HCT116 (cell line): ENCODE measurements at regions not wholly inside any gene's neighbourhood (a gene's known extent, or its start where the extent isn't known, plus 50 kb on each side); places are given as distances from the start of the nearest gene placed in this dataset.

Source experiments
- ATAC-seq: fragments of 200-7000 bp; cut with Tn5 transposase; 2 replicates; pipeline ENCODE4 v1.9.1; 2020; ENCODE audit warnings: mild to moderate bottlenecking, moderate library complexity
- BruUV-seq: library from RNA; stranded (reverse); fragments of 400-500 nt; replicated peaks from 2 replicates; lab custom pipeline; 2021; lab: Mats Ljungman, UMichigan
- CTCF ChIA-PET: fragments of 300-600 bp; sonication (Branson Sonifier 250); formaldehyde crosslinking; loops from one replicate; lab custom pipeline; 2021; ENCODE audit warnings: antibody characterized with exemption; lab: Charles Lee
- POLR2A ChIA-PET: fragments of 300-600, 350-600 bp; sonication (Branson Sonifier 250); formaldehyde crosslinking; loops from one replicate; lab custom pipeline; 2021; ENCODE audit warnings: antibody characterized with exemption; lab: Charles Lee
- RAD21 ChIA-PET, 2 experiments: fragments of 300-600 bp; sonication (Branson Sonifier 250); formaldehyde crosslinking; loops; one replicate each; lab custom pipeline; 2023; ENCODE audit warnings: low total read pairs in 2 of 2; ENCODE audit not compliant: uncharacterized antibody in 2 of 2, unreplicated experiment in 2 of 2, low non-redundant PET in 1 of 2; lab: Charles Lee
- DNase-seq: peaks from one replicate; pipeline ENCODE4 v3.0.0-alpha.2; 2010; ENCODE audit warnings: low read depth, low spot score
- H2AFZ ChIP-seq: fragments of 200-600 bp; shearing (Covaris generic), sonication (generic); 2 replicates; pipeline ENCODE4 v1.6.1; 2017; ENCODE audit warnings: low read depth, mixed run types, mixed read lengths, antibody characterized with exemption, low read length; ENCODE audit not compliant: poor library complexity, severe bottlenecking
- H3K27ac ChIP-seq: 2 replicates; pipeline ENCODE4 v1.5.1; 2012; ENCODE audit warnings: low read depth, low read length
- H3K27me3 ChIP-seq: fragments of 200-600 bp; sonication (generic); 2 replicates; pipeline ENCODE4 v1.6.1; 2016; ENCODE audit warnings: mixed run types, low read length, mixed read lengths; ENCODE audit not compliant: insufficient read depth
- H3K36me3 ChIP-seq, 2 experiments: fragments of 200-500 bp in 1 of 2; fragments of 200-600 bp in 1 of 2; sonication (Bioruptor generic) in 1 of 2; sonication (generic) in 1 of 2; 2 replicates each; pipeline versions ENCODE4 v1.5.1 to v1.6.1; 2014 to 2016; ENCODE audit warnings: low read length in 2 of 2, inconsistent platforms in 1 of 2, mixed read lengths in 1 of 2, mixed run types in 1 of 2; ENCODE audit not compliant: insufficient read depth in 2 of 2, control insufficient read depth in 1 of 2
- H3K4me1 ChIP-seq, 2 experiments: fragments of 200-600 bp in 1 of 2; sonication (generic) in 1 of 2; 2 replicates each; pipeline versions ENCODE4 v1.5.1 to v1.6.1; 2012 to 2017; ENCODE audit warnings: low read length in 2 of 2, inconsistent platforms in 1 of 2, mild to moderate bottlenecking in 1 of 2, mixed read lengths in 1 of 2, mixed run types in 1 of 2, moderate library complexity in 1 of 2; ENCODE audit not compliant: insufficient read depth in 2 of 2, control insufficient read depth in 1 of 2
- H3K4me2 ChIP-seq: fragments of 200-600 bp; sonication (generic); 2 replicates; pipeline ENCODE4 v1.6.1; 2017; ENCODE audit warnings: mixed run types, low read length, mixed read lengths
- H3K4me3 ChIP-seq, 2 experiments: fragments of 200-600 bp in 1 of 2; sonication (generic) in 1 of 2; replicated peaks in 1 of 2; 2 replicates each; pipeline ENCODE4 v1.5.1; 2011 to 2016; ENCODE audit warnings: low read length in 2 of 2, control low read depth in 1 of 2, low read depth in 1 of 2, mild to moderate bottlenecking in 1 of 2, mixed read lengths in 1 of 2, mixed run types in 1 of 2
- H3K79me2 ChIP-seq: fragments of 200-600 bp; sonication (generic); 2 replicates; pipeline ENCODE4 v1.6.1; 2017; ENCODE audit warnings: mild to moderate bottlenecking, mixed run types, low read length, moderate library complexity, mixed read lengths; ENCODE audit not compliant: insufficient read depth
- H3K9ac ChIP-seq: fragments of 200-600 bp; sonication (generic); 2 replicates; pipeline ENCODE4 v1.6.1; 2016; ENCODE audit warnings: low read length, mixed read lengths
- H3K9me2 ChIP-seq: fragments of 200-600 bp; sonication (generic), shearing (Covaris generic); 2 replicates; pipeline ENCODE4 v1.6.1; 2017; ENCODE audit warnings: mixed run types, mild to moderate bottlenecking, moderate library complexity; ENCODE audit not compliant: insufficient read depth
- H3K9me3 ChIP-seq, 2 experiments: fragments of 200-500 bp in 1 of 2; fragments of 200-600 bp in 1 of 2; sonication (Bioruptor generic) in 1 of 2; sonication (generic) in 1 of 2; 2 replicates each; pipeline ENCODE4 v1.6.1; 2014 to 2017; ENCODE audit warnings: low read length in 2 of 2, mixed read lengths in 2 of 2, inconsistent platforms in 1 of 2, low read depth in 1 of 2, mild to moderate bottlenecking in 1 of 2, mixed run types in 1 of 2, moderate library complexity in 1 of 2; ENCODE audit not compliant: control insufficient read depth in 1 of 2, insufficient read depth in 1 of 2
- H4K20me1 ChIP-seq: fragments of 200-600 bp; sonication (generic), shearing (Covaris generic); 2 replicates; pipeline ENCODE4 v1.6.1; 2017; ENCODE audit warnings: mixed run types, mild to moderate bottlenecking, moderate library complexity; ENCODE audit not compliant: insufficient read depth
- ATF3 ChIP-seq: IDR thresholded peaks from 2 replicates; pipeline ENCODE4 v1.6.1; 2012
- CBX3 ChIP-seq: IDR thresholded peaks from 2 replicates; pipeline ENCODE4 v1.6.1; 2012; ENCODE audit warnings: low read depth
- CEBPB ChIP-seq: IDR thresholded peaks from 2 replicates; pipeline ENCODE4 v1.6.1; 2012; ENCODE audit warnings: low read depth
- CTCF ChIP-seq, 3 experiments: fragments of 200-600 bp in 1 of 3; sonication (generic) in 1 of 3; IDR thresholded peaks in 2 of 3; conservative IDR thresholded peaks in 1 of 3; 2 replicates each; pipeline ENCODE4 v1.5.1; 2012 to 2017; ENCODE audit warnings: low read depth in 2 of 3, low read length in 2 of 3, antibody characterized with exemption in 1 of 3, borderline replicate concordance in 1 of 3, control low read depth in 1 of 3, mild to moderate bottlenecking in 1 of 3, mixed read lengths in 1 of 3, mixed run types in 1 of 3, moderate library complexity in 1 of 3; ENCODE audit not compliant: insufficient read depth in 1 of 3
- EGR1 ChIP-seq: IDR thresholded peaks from 2 replicates; pipeline ENCODE4 v1.6.1; 2012; ENCODE audit warnings: low read depth
- ELF1 ChIP-seq: IDR thresholded peaks from 2 replicates; pipeline ENCODE4 v1.6.1; 2012; ENCODE audit warnings: low read depth, borderline replicate concordance
- EZH2 ChIP-seq: fragments of 200-600 bp; sonication (generic); IDR thresholded peaks from 2 replicates; pipeline ENCODE4 v1.6.1; 2017; ENCODE audit warnings: antibody characterized with exemption, mixed run types
- EZH2phosphoT487 ChIP-seq: fragments of 200-600 bp; IDR thresholded peaks from 2 replicates; pipeline ENCODE4 v1.6.1; 2018; ENCODE audit warnings: antibody characterized with exemption, borderline replicate concordance
- FOSL1 ChIP-seq: IDR thresholded peaks from 2 replicates; pipeline ENCODE4 v1.6.1; 2012; ENCODE audit warnings: low read depth
- JUND ChIP-seq: IDR thresholded peaks from 2 replicates; pipeline ENCODE4 v1.6.1; 2012
- POLR2A ChIP-seq: IDR thresholded peaks from 2 replicates; pipeline ENCODE4 v1.7.0; 2011; ENCODE audit warnings: borderline replicate concordance; ENCODE audit not compliant: insufficient read depth, insufficient read length; ENCODE audit errors: extremely low read depth
- POLR2AphosphoS5 ChIP-seq: IDR thresholded peaks from 2 replicates; pipeline ENCODE4 v1.6.1; 2011; ENCODE audit warnings: mild to moderate bottlenecking, low read depth, low read length, moderate library complexity
- SIN3A ChIP-seq: IDR thresholded peaks from 2 replicates; pipeline ENCODE4 v1.6.1; 2012; ENCODE audit warnings: low read depth
- SP1 ChIP-seq: IDR thresholded peaks from 2 replicates; pipeline ENCODE4 v1.6.1; 2012; ENCODE audit warnings: low read depth
- SRF ChIP-seq: IDR thresholded peaks from 2 replicates; pipeline ENCODE4 v1.6.1; 2012; ENCODE audit warnings: low read depth
- TCF7L2 ChIP-seq: IDR thresholded peaks from 2 replicates; pipeline ENCODE4 v1.7.0; 2011; ENCODE audit warnings: borderline replicate concordance, inconsistent platforms; ENCODE audit not compliant: insufficient read depth, insufficient read length; ENCODE audit errors: extremely low read depth
- YY1 ChIP-seq: IDR thresholded peaks from 2 replicates; pipeline ENCODE4 v1.6.1; 2011; ENCODE audit warnings: low read length, low read depth, moderate library complexity, mild to moderate bottlenecking; ENCODE audit not compliant: insufficient replicate concordance; ENCODE audit errors: extremely low read depth
- ZFX ChIP-seq: fragments of 450-650 bp; IDR thresholded peaks from 2 replicates; pipeline ENCODE4 v1.6.1; 2017
- ZNF274 ChIP-seq: fragments of 200-500 bp; sonication (Bioruptor generic); IDR thresholded peaks from 2 replicates; pipeline ENCODE4 v1.6.1; 2014; ENCODE audit warnings: mild to moderate bottlenecking, low read depth, low read length, inconsistent platforms
- intact Hi-C: fragments of 100-400 bp; cut with micrococcal nuclease; formaldehyde crosslinking; loops from 2 replicates; pipeline ENCODE4 v1.10.0; 2022

- H3K9ac ChIP-seq, result no peak overlapping the region
- no peak for TF ChIP-seq FOSL1
- no peak for TF ChIP-seq ATF3
- no peak for TF ChIP-seq ELF1
- no peak for TF ChIP-seq POLR2AphosphoS5
- no peak for TF ChIP-seq ZNF274
- TF ChIP-seq POLR2A, result no peak
- no peak for TF ChIP-seq YY1
- TF ChIP-seq JUND, result no peak
- TF ChIP-seq CEBPB, result no peak
- ChIA-PET CTCF (no interaction called here), RAD21 (no interaction called here), POLR2A (no interaction called here)
- no peaks in the 10 kb centered on the region for H3K9me2 ChIP-seq
- no peak overlapping the region for H3K27ac ChIP-seq
- no peak for ATAC-seq
- H3K4me1 ChIP-seq, result no peaks in the 10 kb centered on the region
- H3K79me2 ChIP-seq, result no peaks in the 10 kb centered on the region
- no peak overlapping the region for H3K4me2 ChIP-seq
- no peaks in the 10 kb centered on the region for H3K36me3 ChIP-seq
- no peak overlapping the region for H3K4me3 ChIP-seq
- H2AFZ ChIP-seq, result no peak overlapping the region
- H3K27me3 ChIP-seq, result peaks cover 4% of the 10 kb centered on the region; the same call in 1 of the 2 replicates
- BruUV-seq, result no TSS peak
- no peaks in the 10 kb centered on the region for H3K9me3 ChIP-seq
- no peak for DNase-seq
- no peaks in the 10 kb centered on the region for H4K20me1 ChIP-seq
- intact Hi-C loops, result no loop called here
Observed at GRCh38 chr1:69058454-69058853, 509.3 kb upstream of the LRRC7 start.

GRCh38 chr1:69070660-69071373 lies 496.9 kb upstream of the LRRC7 start:
- RAD21 ChIA-PET, result no interaction called here
- Histone ChIP-seq H3K27me3 (no peaks in the 10 kb centered on the region), H4K20me1 (no peaks in the 10 kb centered on the region), H3K9me3 (no peaks in the 10 kb centered on the region), H2AFZ (no peak overlapping the region), H3K4me3 (no peak overlapping the region), H3K9me2 (no peaks in the 10 kb centered on the region), H3K4me1 (no peaks in the 10 kb centered on the region), H3K36me3 (no peaks in the 10 kb centered on the region), H3K4me2 (no peak overlapping the region), H3K9ac (no peak overlapping the region), H3K27ac (no peak overlapping the region), H3K79me2 (no peaks in the 10 kb centered on the region)
- intact Hi-C loops, result no loop called here
- DNase-seq (no peak), ATAC-seq (no peak)
- POLR2A ChIA-PET, result no interaction called here
- BruUV-seq, result no TSS peak
- CTCF ChIA-PET, result no interaction called here
- TF ChIP-seq FOSL1 (no peak), ZFX (no peak), POLR2A (no peak), SIN3A (no peak), CTCF (IDR thresholded peaks at IDR 0.05 in 2 of 3, conservative IDR thresholded peaks at IDR 0.05 in 1 of 3; ENCODE audit: borderline replicate concordance in 1 of 3, insufficient read depth in 1 of 3, low read depth in 2 of 3, low read length in 2 of 3) (no peak), SRF (no peak), ATF3 (no peak), YY1 (no peak), CBX3 (no peak), ELF1 (no peak), EGR1 (no peak), JUND (no peak), CEBPB (no peak), SP1 (no peak), EZH2 (no peak), ZNF274 (no peak), EZH2phosphoT487 (no peak), TCF7L2 (no peak)
